Right atrium auricular region (tissue), 2 donors: ENCODE measurements at regions not wholly inside any gene's neighbourhood (a gene's known extent, or its start where the extent isn't known, plus 50 kb on each side); places are given as distances from the start of the nearest gene placed in this dataset.

Experiments
- DNase-seq: peaks from one replicate; pipeline ENCODE4 v3.0.0-alpha.2; 2019; ENCODE audit warnings: low spot score
- H3K27ac ChIP-seq, 2 donors: fragments of 200-600 bp; sonication (generic); 1 replicate in 1 of 2; 2 replicates in 1 of 2; pipeline ENCODE4 v1.5.1; 2016 to 2019
- H3K27me3 ChIP-seq, 2 donors: fragments of 200-600 bp; sonication (generic); one replicate each; pipeline versions ENCODE4 v1.5.1 to v1.6.0; 2017 to 2019
- H3K36me3 ChIP-seq: fragments of 200-600 bp; sonication (generic); one replicate; pipeline ENCODE4 v1.5.1; 2016
- H3K4me1 ChIP-seq, 2 donors: fragments of 200-600 bp; sonication (generic); one replicate each; pipeline versions ENCODE4 v1.5.1 to v1.6.0; 2017 to 2019
- H3K4me3 ChIP-seq, 2 donors: fragments of 200-600 bp; sonication (generic); 1 replicate in 1 of 2; 2 replicates in 1 of 2; pipeline ENCODE4 v1.5.1; 2017 to 2019; ENCODE audit warnings: mild to moderate bottlenecking in 1 of 2, moderate library complexity in 1 of 2
- H3K9me3 ChIP-seq, 2 donors: fragments of 200-600 bp; sonication (generic); one replicate each; pipeline ENCODE4 v1.5.1; 2019
- TF ChIP-seq, protein P1 (sequence below), 2 donors: fragments of 200-600 bp; sonication (generic); IDR thresholded peaks; one replicate each; pipeline ENCODE4 v1.5.1; 2019; ENCODE audit warnings: antibody characterized with exemption in 2 of 2

DNA sequence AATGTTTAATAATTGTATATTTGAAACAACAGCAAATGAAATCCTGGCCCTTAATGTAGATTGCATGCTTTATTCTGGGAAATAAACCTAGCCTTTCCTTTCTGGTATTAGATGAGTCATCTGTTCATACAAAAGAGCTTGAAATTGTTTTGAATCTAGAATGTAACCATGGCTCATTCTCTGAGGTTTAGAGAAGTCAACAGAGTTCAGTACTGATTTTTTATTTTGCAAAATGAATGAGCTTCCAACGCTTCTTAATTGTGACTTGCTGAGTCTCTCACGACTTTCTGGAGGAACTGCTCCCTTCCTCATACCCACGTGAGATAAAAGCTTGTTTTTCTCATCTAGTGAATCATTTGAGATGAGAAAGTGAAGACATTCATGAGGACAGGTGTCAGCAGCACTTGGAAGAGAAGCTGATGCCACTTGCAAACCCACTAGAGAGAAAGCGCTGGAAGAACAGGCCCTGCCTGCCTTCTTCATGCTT is 509.6 kb downstream of the VRK1 start:
- Histone ChIP-seq H3K27ac (no peak overlapping the region), H3K4me3 (no peak overlapping the region), H3K27me3 (no peaks in the 10 kb centered on the region), H3K4me1 (no peaks in the 10 kb centered on the region), H3K36me3 (no peaks in the 10 kb centered on the region), H3K9me3 (no peaks in the 10 kb centered on the region)
- DNase-seq = no peak
- TF ChIP-seq, protein P1, sequence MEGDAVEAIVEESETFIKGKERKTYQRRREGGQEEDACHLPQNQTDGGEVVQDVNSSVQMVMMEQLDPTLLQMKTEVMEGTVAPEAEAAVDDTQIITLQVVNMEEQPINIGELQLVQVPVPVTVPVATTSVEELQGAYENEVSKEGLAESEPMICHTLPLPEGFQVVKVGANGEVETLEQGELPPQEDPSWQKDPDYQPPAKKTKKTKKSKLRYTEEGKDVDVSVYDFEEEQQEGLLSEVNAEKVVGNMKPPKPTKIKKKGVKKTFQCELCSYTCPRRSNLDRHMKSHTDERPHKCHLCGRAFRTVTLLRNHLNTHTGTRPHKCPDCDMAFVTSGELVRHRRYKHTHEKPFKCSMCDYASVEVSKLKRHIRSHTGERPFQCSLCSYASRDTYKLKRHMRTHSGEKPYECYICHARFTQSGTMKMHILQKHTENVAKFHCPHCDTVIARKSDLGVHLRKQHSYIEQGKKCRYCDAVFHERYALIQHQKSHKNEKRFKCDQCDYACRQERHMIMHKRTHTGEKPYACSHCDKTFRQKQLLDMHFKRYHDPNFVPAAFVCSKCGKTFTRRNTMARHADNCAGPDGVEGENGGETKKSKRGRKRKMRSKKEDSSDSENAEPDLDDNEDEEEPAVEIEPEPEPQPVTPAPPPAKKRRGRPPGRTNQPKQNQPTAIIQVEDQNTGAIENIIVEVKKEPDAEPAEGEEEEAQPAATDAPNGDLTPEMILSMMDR (IDR thresholded peaks at IDR 0.05) = no peak

DNA sequence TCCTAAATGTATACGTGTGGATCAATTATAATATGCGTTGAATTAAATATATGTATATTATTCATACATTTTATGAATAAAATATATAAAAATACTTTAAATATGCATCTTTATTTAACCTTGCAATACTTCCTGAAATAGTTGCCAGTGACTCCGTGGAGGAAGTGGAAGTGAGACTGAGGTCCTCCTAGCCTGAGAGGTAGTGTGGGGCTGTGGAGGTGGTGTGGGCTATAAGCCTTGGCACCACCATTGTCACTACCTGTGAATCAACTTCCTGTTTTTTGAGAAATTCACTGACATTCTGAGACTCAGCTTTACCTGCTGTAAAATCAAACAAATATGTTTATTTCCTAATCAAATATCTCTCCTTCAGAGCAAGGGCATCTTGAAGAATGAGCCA is 514.2 kb downstream of the VRK1 start:
- no peaks in the 10 kb centered on the region for H3K27me3 ChIP-seq
- no peak overlapping the region for H3K4me3 ChIP-seq
- no peaks in the 10 kb centered on the region for H3K36me3 ChIP-seq
- TF ChIP-seq, protein P1 (IDR thresholded peaks at IDR 0.05) = no peak
- no peak overlapping the region for H3K27ac ChIP-seq
- peaks cover 0 to 13% of the 10 kb centered on the region in 2 donors for H3K9me3 ChIP-seq
- no peak for DNase-seq
- no peaks in the 10 kb centered on the region for H3K4me1 ChIP-seq

DNA sequence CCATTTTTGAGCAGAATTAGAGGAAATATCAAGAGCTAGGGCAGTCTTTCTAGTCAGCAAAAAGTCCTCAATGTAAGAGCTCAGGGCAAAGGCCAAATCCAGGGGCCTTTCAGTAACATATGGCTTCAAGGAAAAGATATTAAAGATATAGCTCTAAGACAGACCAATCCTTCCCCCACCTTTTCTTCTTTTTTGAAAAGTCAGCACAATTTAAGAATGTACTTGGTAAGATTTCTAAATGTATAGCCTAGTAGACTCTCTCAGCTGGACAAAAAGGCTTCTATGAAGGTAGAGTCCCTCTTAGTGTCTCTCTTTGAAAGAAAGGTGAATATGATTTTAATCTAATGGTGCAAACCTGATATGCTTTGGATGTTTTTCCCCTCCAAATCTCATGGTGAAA is 515.7 kb downstream of the VRK1 start:
- TF ChIP-seq, protein P1 (IDR thresholded peaks at IDR 0.05) = no peak
- H3K27me3 ChIP-seq = no peaks in the 10 kb centered on the region
- no peaks in the 10 kb centered on the region for H3K36me3 ChIP-seq
- H3K27ac ChIP-seq = no peak overlapping the region
- H3K9me3 ChIP-seq = peaks cover 0 to 13% of the 10 kb centered on the region in 2 donors
- no peak overlapping the region for H3K4me3 ChIP-seq
- DNase-seq = no peak
- no peaks in the 10 kb centered on the region for H3K4me1 ChIP-seq

DNA sequence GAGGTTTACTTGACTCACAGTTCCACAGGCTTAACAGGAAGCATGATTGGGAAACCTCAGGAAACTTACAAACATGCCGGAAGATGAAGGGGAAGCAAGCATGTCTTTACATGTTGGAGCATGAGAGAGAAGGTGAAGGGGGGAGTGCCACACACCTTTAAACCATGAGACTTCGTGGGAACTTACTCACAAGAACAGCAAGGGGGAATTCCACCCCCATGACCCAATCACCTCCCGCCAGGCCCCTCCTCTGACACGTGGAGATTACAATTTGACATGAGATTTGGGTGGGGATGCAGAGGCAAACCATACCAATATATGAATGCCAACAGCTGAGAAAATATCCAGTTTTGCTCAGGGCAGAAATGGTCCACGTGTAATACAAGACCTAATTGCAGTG is 518.6 kb downstream of the VRK1 start:
- peaks cover 0 to 13% of the 10 kb centered on the region in 2 donors for H3K9me3 ChIP-seq
- no peaks in the 10 kb centered on the region for H3K4me1 ChIP-seq
- H3K27me3 ChIP-seq = no peaks in the 10 kb centered on the region
- no peak overlapping the region for H3K27ac ChIP-seq
- TF ChIP-seq, protein P1 (IDR thresholded peaks at IDR 0.05) = no peak
- DNase-seq = no peak
- H3K36me3 ChIP-seq = no peaks in the 10 kb centered on the region
- no peak overlapping the region for H3K4me3 ChIP-seq

DNA sequence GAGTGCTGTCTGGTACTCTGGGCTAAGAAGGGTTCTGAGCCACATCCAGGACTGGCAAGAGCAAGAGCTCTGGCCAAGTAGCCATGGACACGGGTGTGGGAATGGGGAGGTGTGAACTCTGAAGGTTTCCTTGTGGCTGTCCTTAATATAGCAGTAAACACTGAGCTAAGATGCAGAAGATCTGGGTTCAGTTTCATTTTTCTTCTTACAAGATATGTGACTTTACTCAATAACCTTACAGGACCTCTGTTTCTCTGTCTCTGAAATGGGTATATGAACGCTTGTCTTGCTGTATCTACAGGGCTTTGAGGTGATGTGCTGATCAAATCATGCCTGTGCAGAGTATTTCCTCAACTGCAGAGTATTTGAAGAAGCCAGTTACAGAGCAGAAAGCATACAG is 521.2 kb downstream of the VRK1 start:
- TF ChIP-seq, protein P1 (IDR thresholded peaks at IDR 0.05) = no peak
- no peak overlapping the region for H3K27ac ChIP-seq
- H3K9me3 ChIP-seq = peaks cover 0 to 9% of the 10 kb centered on the region in 2 donors
- no peaks in the 10 kb centered on the region for H3K36me3 ChIP-seq
- H3K4me3 ChIP-seq = no peak overlapping the region
- H3K27me3 ChIP-seq = no peaks in the 10 kb centered on the region
- DNase-seq = no peak
- H3K4me1 ChIP-seq = no peaks in the 10 kb centered on the region

DNA sequence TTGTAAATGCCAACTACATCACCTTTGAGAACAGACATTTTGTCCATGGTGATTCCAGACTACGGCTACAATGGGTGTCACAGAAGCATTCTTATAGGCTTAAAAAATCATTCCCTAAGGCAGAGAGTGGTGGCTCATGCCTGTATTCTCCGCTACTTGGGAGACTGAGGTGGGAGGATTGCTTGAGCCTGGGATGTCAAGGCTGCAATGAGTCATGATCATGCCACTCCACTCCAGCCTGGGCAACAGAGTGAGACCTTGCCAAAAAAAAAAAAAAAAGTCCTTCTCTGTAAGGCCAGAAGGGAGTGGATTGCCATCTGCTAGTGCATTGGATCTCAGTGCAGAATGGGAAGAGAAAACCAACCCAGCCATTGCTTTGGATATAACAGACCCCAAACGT is 522.5 kb downstream of the VRK1 start:
- no peak for DNase-seq
- Histone ChIP-seq H3K4me3 (no peak overlapping the region), H3K4me1 (no peaks in the 10 kb centered on the region), H3K9me3 (no peaks in the 10 kb centered on the region), H3K36me3 (no peaks in the 10 kb centered on the region), H3K27me3 (no peaks in the 10 kb centered on the region), H3K27ac (no peak overlapping the region)
- TF ChIP-seq, protein P1 (IDR thresholded peaks at IDR 0.05) = no peak
